Uterus (tissue), 2 donors: ENCODE measurements at regions not wholly inside any gene's neighbourhood (a gene's known extent, or its start where the extent isn't known, plus 50 kb on each side); places are given as distances from the start of the nearest gene placed in this dataset.

Experiments used
- POLR2A ChIP-seq, 2 donors: fragments of 450-650 bp; IDR thresholded peaks; one replicate each; pipeline ENCODE4 v1.6.1; 2016; ENCODE audit warnings: antibody characterized with exemption in 2 of 2, mild to moderate bottlenecking in 1 of 2, moderate library complexity in 1 of 2
- TF ChIP-seq, protein P1 (sequence below), 4 experiments: fragments of 200-600 bp in 2 of 4; fragments of 450-650 bp in 2 of 4; sonication (generic) in 2 of 4; IDR thresholded peaks; one replicate each; pipeline ENCODE4 v1.5.1; 2016 to 2019; ENCODE audit warnings: antibody characterized with exemption in 4 of 4, mild to moderate bottlenecking in 2 of 4, moderate library complexity in 1 of 4

DNA sequence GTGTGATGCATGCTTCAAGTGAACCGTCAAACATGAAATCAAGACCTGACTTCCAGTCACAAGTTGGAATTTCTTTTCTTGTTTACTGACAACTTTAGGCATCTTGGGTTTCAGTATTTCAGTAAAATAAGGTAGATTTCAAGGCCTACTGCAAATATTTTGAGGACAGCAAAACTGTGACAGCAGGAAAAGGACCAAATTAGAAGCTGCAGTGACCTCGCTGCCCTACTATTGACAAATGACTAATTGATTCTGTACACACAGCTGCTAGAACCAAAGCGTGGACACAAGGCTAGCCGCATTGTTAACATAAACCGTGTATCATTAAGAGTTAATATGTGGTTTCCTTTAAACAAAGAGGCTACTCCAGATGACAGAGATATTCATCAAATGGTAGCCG lies 105.7 kb upstream of the SEC61G start:
- TF ChIP-seq, protein P1, sequence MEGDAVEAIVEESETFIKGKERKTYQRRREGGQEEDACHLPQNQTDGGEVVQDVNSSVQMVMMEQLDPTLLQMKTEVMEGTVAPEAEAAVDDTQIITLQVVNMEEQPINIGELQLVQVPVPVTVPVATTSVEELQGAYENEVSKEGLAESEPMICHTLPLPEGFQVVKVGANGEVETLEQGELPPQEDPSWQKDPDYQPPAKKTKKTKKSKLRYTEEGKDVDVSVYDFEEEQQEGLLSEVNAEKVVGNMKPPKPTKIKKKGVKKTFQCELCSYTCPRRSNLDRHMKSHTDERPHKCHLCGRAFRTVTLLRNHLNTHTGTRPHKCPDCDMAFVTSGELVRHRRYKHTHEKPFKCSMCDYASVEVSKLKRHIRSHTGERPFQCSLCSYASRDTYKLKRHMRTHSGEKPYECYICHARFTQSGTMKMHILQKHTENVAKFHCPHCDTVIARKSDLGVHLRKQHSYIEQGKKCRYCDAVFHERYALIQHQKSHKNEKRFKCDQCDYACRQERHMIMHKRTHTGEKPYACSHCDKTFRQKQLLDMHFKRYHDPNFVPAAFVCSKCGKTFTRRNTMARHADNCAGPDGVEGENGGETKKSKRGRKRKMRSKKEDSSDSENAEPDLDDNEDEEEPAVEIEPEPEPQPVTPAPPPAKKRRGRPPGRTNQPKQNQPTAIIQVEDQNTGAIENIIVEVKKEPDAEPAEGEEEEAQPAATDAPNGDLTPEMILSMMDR (IDR thresholded peaks at IDR 0.05), result no peak
- no peak for TF ChIP-seq POLR2A (IDR thresholded peaks at IDR 0.05)
